ENCODE measurements at regions not wholly inside any gene's neighbourhood (a gene's known extent, or its start where the extent isn't known, plus 50 kb on each side); places are given as distances from the start of the nearest gene placed in this dataset.

DNA sequence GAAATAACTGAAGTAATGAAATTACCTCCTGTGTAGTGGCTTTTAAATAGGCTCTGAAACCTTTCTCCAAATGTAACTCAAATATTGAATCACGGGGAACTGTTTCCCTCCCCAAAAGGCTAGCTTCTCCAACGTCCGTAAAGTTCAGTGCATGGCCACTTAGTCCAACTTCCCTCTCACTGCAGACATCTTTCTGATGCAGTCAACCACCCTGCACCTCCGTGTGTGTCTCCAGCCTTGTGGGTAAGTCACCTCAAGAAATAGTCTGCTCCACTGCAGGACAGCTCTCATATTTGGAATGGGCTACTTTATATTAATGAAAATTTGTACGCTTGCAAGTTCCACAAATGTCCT lies 152.5 kb upstream of the CYRIA start:
- TF ChIP-seq EZH2phosphoT487 (IDR thresholded peaks at IDR 0.05; ENCODE audit: low read depth, severe bottlenecking, unreplicated experiment), result no peak
- TF ChIP-seq CTCF (IDR thresholded peaks at IDR 0.05; ENCODE audit: poor library complexity), result no peak
- no peak for TF ChIP-seq EZH2 (IDR thresholded peaks at IDR 0.05; ENCODE audit: borderline replicate concordance)

GRCh38 chr2:16817305-16818202 lies 151.9 kb upstream of the CYRIA start:
- WGBS (ENCODE audit: low lambda C conversion rate, missing lambda C conversion rate), result 83% methylated on average over 3 of the region's 3 CpGs
- peak overlapping the region; percentile 10 for H3K27ac ChIP-seq
- H3K4me1 ChIP-seq (ENCODE audit: insufficient read depth), result peaks cover 6% of the 10 kb centered on the region
- no peaks in the 10 kb centered on the region for H4K20me1 ChIP-seq (ENCODE audit: insufficient read depth, poor library complexity, severe bottlenecking)
- no peaks in the 10 kb centered on the region for H3K27me3 ChIP-seq
- no peak for TF ChIP-seq EZH2phosphoT487 (IDR thresholded peaks at IDR 0.05; ENCODE audit: low read depth, severe bottlenecking, unreplicated experiment)
- no peak for TF ChIP-seq EZH2 (IDR thresholded peaks at IDR 0.05; ENCODE audit: borderline replicate concordance)
- no peak for TF ChIP-seq CTCF (IDR thresholded peaks at IDR 0.05; ENCODE audit: poor library complexity)
- no peak overlapping the region for H2AFZ ChIP-seq
- no peaks in the 10 kb centered on the region for H3K79me2 ChIP-seq
- no peaks in the 10 kb centered on the region for H3K36me3 ChIP-seq (replicated peaks; ENCODE audit: insufficient read depth, low read depth)
- peak overlapping the region; percentile 44 for H3K4me2 ChIP-seq
- no peaks in the 10 kb centered on the region for H3K9me3 ChIP-seq (ENCODE audit: low read depth)
- H3K4me3 ChIP-seq, result no peak overlapping the region
- H3K9me2 ChIP-seq (replicated peaks; ENCODE audit: insufficient read depth), result no peaks in the 10 kb centered on the region
- DNase-seq (ENCODE audit: low spot score), result no peak

More for the DNA sequence above, 152.5 kb upstream of the CYRIA start:
- Histone ChIP-seq H4K20me1 (ENCODE audit: insufficient read depth, poor library complexity, severe bottlenecking) (no peaks in the 10 kb centered on the region), H3K27ac (peak overlapping the region; percentile 48), H3K4me3 (no peak overlapping the region), H3K36me3 (replicated peaks; ENCODE audit: insufficient read depth, low read depth) (no peaks in the 10 kb centered on the region), H3K4me1 (ENCODE audit: insufficient read depth) (peaks cover 6% of the 10 kb centered on the region), H3K4me2 (peak overlapping the region; percentile 44), H2AFZ (no peak overlapping the region), H3K27me3 (no peaks in the 10 kb centered on the region), H3K9me3 (ENCODE audit: low read depth) (no peaks in the 10 kb centered on the region), H3K79me2 (no peaks in the 10 kb centered on the region), H3K9me2 (replicated peaks; ENCODE audit: insufficient read depth) (no peaks in the 10 kb centered on the region)
- 58% methylated on average over 5 of the region's 5 CpGs for WGBS (ENCODE audit: low lambda C conversion rate, missing lambda C conversion rate)
- DNase-seq (ENCODE audit: low spot score), result no peak

GRCh38 chr2:16816522-16816921 lies 150.9 kb upstream of the CYRIA start:
- no peak overlapping the region for H2AFZ ChIP-seq
- no peak for DNase-seq (ENCODE audit: low spot score)
- WGBS (ENCODE audit: low lambda C conversion rate, missing lambda C conversion rate), result 89% methylated on average over 4 of the region's 4 CpGs
- H3K27me3 ChIP-seq, result no peaks in the 10 kb centered on the region
- H3K36me3 ChIP-seq (replicated peaks; ENCODE audit: insufficient read depth, low read depth), result no peaks in the 10 kb centered on the region
- no peaks in the 10 kb centered on the region for H4K20me1 ChIP-seq (ENCODE audit: insufficient read depth, poor library complexity, severe bottlenecking)
- no peaks in the 10 kb centered on the region for H3K9me2 ChIP-seq (replicated peaks; ENCODE audit: insufficient read depth)
- H3K79me2 ChIP-seq, result no peaks in the 10 kb centered on the region
- peaks cover 6% of the 10 kb centered on the region for H3K4me1 ChIP-seq (ENCODE audit: insufficient read depth)
- no peak for TF ChIP-seq EZH2phosphoT487 (IDR thresholded peaks at IDR 0.05; ENCODE audit: low read depth, severe bottlenecking, unreplicated experiment)
- TF ChIP-seq EZH2 (IDR thresholded peaks at IDR 0.05; ENCODE audit: borderline replicate concordance), result no peak
- no peak for TF ChIP-seq CTCF (IDR thresholded peaks at IDR 0.05; ENCODE audit: poor library complexity)
- no peak overlapping the region for H3K4me2 ChIP-seq
- H3K4me3 ChIP-seq, result no peak overlapping the region
- H3K27ac ChIP-seq, result no peak overlapping the region
- H3K9me3 ChIP-seq (ENCODE audit: low read depth), result no peaks in the 10 kb centered on the region

Measured in hepatocyte (in vitro differentiated cells).